H9 (cell line): ENCODE measurements at regions not wholly inside any gene's neighbourhood (a gene's known extent, or its start where the extent isn't known, plus 50 kb on each side); places are given as distances from the start of the nearest gene placed in this dataset.

Experiments
- DNase-seq: peaks from one replicate; pipeline ENCODE4 v3.0.0-alpha.2; 2017
- H2AFZ ChIP-seq: one replicate; pipeline ENCODE4 v1.6.1; 2013; ENCODE audit warnings: mild to moderate bottlenecking, low read length, control low read depth, moderate library complexity
- H2AK5ac ChIP-seq: 2 replicates; pipeline ENCODE4 v1.6.1; 2013; ENCODE audit warnings: low read length, control low read depth, mixed read lengths; ENCODE audit not compliant: insufficient read length
- H2BK120ac ChIP-seq: one replicate; pipeline ENCODE4 v1.6.1; 2013; ENCODE audit warnings: low read depth, mild to moderate bottlenecking, low read length, control low read depth, inconsistent platforms; ENCODE audit not compliant: poor library complexity, severe bottlenecking
- H2BK12ac ChIP-seq: 2 replicates; pipeline ENCODE4 v1.6.1; 2013; ENCODE audit warnings: low read length, control low read depth, mixed read lengths, low read depth; ENCODE audit not compliant: insufficient read length
- H2BK15ac ChIP-seq: 2 replicates; pipeline ENCODE4 v1.6.1; 2013; ENCODE audit warnings: low read depth, low read length, control low read depth
- H2BK20ac ChIP-seq: one replicate; pipeline ENCODE4 v1.6.1; 2013; ENCODE audit warnings: low read depth, mild to moderate bottlenecking, low read length, control low read depth, inconsistent platforms; ENCODE audit not compliant: poor library complexity, severe bottlenecking
- H2BK5ac ChIP-seq: 2 replicates; pipeline ENCODE4 v1.6.1; 2013; ENCODE audit warnings: low read length, control low read depth, mixed read lengths; ENCODE audit not compliant: insufficient read length
- H3K14ac ChIP-seq: 2 replicates; pipeline ENCODE4 v1.6.1; 2013; ENCODE audit warnings: low read length, control low read depth; ENCODE audit not compliant: insufficient read depth
- H3K18ac ChIP-seq: 2 replicates; pipeline ENCODE4 v1.6.1; 2013; ENCODE audit warnings: low read depth, mild to moderate bottlenecking, mixed read lengths, low read length, control low read depth; ENCODE audit not compliant: insufficient read length
- H3K23ac ChIP-seq: 2 replicates; pipeline ENCODE4 v1.6.1; 2013; ENCODE audit warnings: low read length, control low read depth, mixed read lengths, low read depth; ENCODE audit not compliant: insufficient read length
- H3K23me2 ChIP-seq: 2 replicates; pipeline ENCODE4 v1.6.1; 2013; ENCODE audit warnings: low read depth, mild to moderate bottlenecking, mixed read lengths, low read length, control low read depth; ENCODE audit not compliant: insufficient read length, poor library complexity, severe bottlenecking
- H3K27ac ChIP-seq: 2 replicates; pipeline ENCODE4 v1.5.1; 2013; ENCODE audit warnings: low read length, control low read depth, mixed read lengths, low read depth; ENCODE audit not compliant: insufficient read length
- H3K27me3 ChIP-seq: 2 replicates; pipeline ENCODE4 v1.6.1; 2013; ENCODE audit warnings: low read length, control low read depth, inconsistent platforms; ENCODE audit not compliant: insufficient read depth
- H3K4ac ChIP-seq: 2 replicates; pipeline ENCODE4 v1.6.1; 2013; ENCODE audit warnings: low read depth, mild to moderate bottlenecking, control low read depth, inconsistent platforms, low read length, moderate library complexity
- H3K4me1 ChIP-seq: 2 replicates; pipeline ENCODE4 v1.6.1; 2013; ENCODE audit warnings: low read length, control low read depth, inconsistent platforms; ENCODE audit not compliant: insufficient read depth
- H3K4me2 ChIP-seq: 2 replicates; pipeline ENCODE4 v1.6.1; 2013; ENCODE audit warnings: low read length, control low read depth, mixed read lengths; ENCODE audit not compliant: insufficient read length, insufficient read depth
- H3K56ac ChIP-seq: 2 replicates; pipeline ENCODE4 v1.6.1; 2013; ENCODE audit warnings: low read depth, mild to moderate bottlenecking, mixed read lengths, low read length, control low read depth; ENCODE audit not compliant: insufficient read length
- H3K79me1 ChIP-seq: 2 replicates; pipeline ENCODE4 v1.6.1; 2013; ENCODE audit warnings: low read depth, mild to moderate bottlenecking, moderate library complexity, low read length, control low read depth, inconsistent platforms; ENCODE audit not compliant: insufficient read depth, poor library complexity, severe bottlenecking
- H3K79me2 ChIP-seq: 2 replicates; pipeline ENCODE4 v1.6.1; 2013; ENCODE audit warnings: low read length, control low read depth, inconsistent platforms; ENCODE audit not compliant: insufficient read depth
- H3K9ac ChIP-seq: 2 replicates; pipeline ENCODE4 v1.6.1; 2013; ENCODE audit warnings: low read length, control low read depth, mixed read lengths; ENCODE audit not compliant: insufficient read length; ENCODE audit errors: extremely low read depth
- H3K9me3 ChIP-seq: one replicate; pipeline ENCODE4 v1.6.1; 2013; ENCODE audit warnings: low read depth, low read length, inconsistent platforms; ENCODE audit not compliant: control insufficient read depth
- H3T11ph ChIP-seq: one replicate; pipeline ENCODE4 v1.6.1; 2013; ENCODE audit warnings: mild to moderate bottlenecking, low read length, control low read depth, inconsistent platforms
- H4K20me1 ChIP-seq: one replicate; pipeline ENCODE4 v1.6.1; 2013; ENCODE audit not compliant: control insufficient read depth, insufficient read length, insufficient read depth
- H4K5ac ChIP-seq: 2 replicates; pipeline ENCODE4 v1.6.1; 2013; ENCODE audit warnings: low read depth, mild to moderate bottlenecking, mixed read lengths, low read length, control low read depth; ENCODE audit not compliant: insufficient read length
- H4K8ac ChIP-seq: replicated peaks from 2 replicates; pipeline ENCODE4 v1.6.1; 2013; ENCODE audit warnings: low read length, control low read depth, mixed read lengths, low read depth; ENCODE audit not compliant: insufficient read length
- H4K91ac ChIP-seq: 2 replicates; pipeline ENCODE4 v1.6.1; 2013; ENCODE audit warnings: low read depth, mild to moderate bottlenecking, moderate library complexity, mixed read lengths, low read length, control low read depth; ENCODE audit not compliant: insufficient read length
- H3K27ac Mint-ChIP-seq, 3 experiments: 2 replicates in 2 of 3; 3 replicates in 1 of 3; pipeline ENCODE4 v1.8.0; 2020 to 2021; ENCODE audit warnings: mixed read lengths in 3 of 3, mild to moderate bottlenecking in 1 of 3, moderate library complexity in 1 of 3
- H3K27me3 Mint-ChIP-seq: 2 replicates; pipeline ENCODE4 v1.8.0; 2021; ENCODE audit warnings: low read depth, mild to moderate bottlenecking, moderate library complexity, mixed read lengths
- H3K36me3 Mint-ChIP-seq, 3 experiments: 2 replicates in 2 of 3; 3 replicates in 1 of 3; pipeline ENCODE4 v1.8.0; 2020 to 2021; ENCODE audit warnings: low read depth in 3 of 3, mixed read lengths in 3 of 3; ENCODE audit not compliant: insufficient read depth in 1 of 3
- H3K4me1 Mint-ChIP-seq, 2 experiments: 2 replicates each; pipeline ENCODE4 v1.8.0; 2020; ENCODE audit warnings: mixed read lengths in 2 of 2
- H3K4me3 Mint-ChIP-seq, 2 experiments: 2 replicates in 1 of 2; 3 replicates in 1 of 2; pipeline ENCODE4 v1.8.0; 2020 to 2021; ENCODE audit warnings: mild to moderate bottlenecking in 2 of 2, mixed read lengths in 2 of 2, moderate library complexity in 1 of 2
- H3K9me3 Mint-ChIP-seq, 2 experiments: 2 replicates in 1 of 2; 3 replicates in 1 of 2; pipeline ENCODE4 v1.8.0; 2020; ENCODE audit warnings: mild to moderate bottlenecking in 2 of 2, mixed read lengths in 2 of 2, moderate library complexity in 1 of 2
- CTCF ChIP-seq: fragments of 200-600 bp; sonication (generic); conservative IDR thresholded peaks from 3 replicates; pipeline ENCODE4 v1.8.0; 2021; ENCODE audit warnings: antibody characterized with exemption, mild to moderate bottlenecking
- WGBS: extraction: QIAGEN DNeasy Blood & Tissue Kit; methylation state at CpG from one replicate; pipeline ENCODE4 v1.1.7; 2013; ENCODE audit warnings: missing lambda C conversion rate, low lambda C conversion rate, mixed read lengths; ENCODE audit not compliant: insufficient read length; ENCODE audit errors: extremely low coverage; 5-methylcytosine and 5-hydroxymethylcytosine counted together

- H3T11ph ChIP-seq = no peak overlapping the region
- no peak overlapping the region for H3K4ac ChIP-seq
- Mint-ChIP-seq H3K4me1 (peaks cover 3% of the 10 kb centered on the region in 2 experiments), H3K4me3 (no peak overlapping the region), H3K9me3 (no peaks in the 10 kb centered on the region; a peak in 1 of 5 replicates), H3K27me3 (no peaks in the 10 kb centered on the region), H3K27ac (no peak overlapping the region), H3K36me3 (no peaks in the 10 kb centered on the region)
- H3K4me1 ChIP-seq = no peaks in the 10 kb centered on the region; the same call in 1 of the 2 replicates
- no CpG with 5 or more reads among the region's 3 CpGs for WGBS
- no peak overlapping the region for H3K27ac ChIP-seq
- H3K23me2 ChIP-seq = no peaks in the 10 kb centered on the region
- no peak overlapping the region for H4K5ac ChIP-seq
- H3K9me3 ChIP-seq = no peaks in the 10 kb centered on the region
- no peak overlapping the region for H3K9ac ChIP-seq
- no peak overlapping the region for H2AFZ ChIP-seq
- no peak overlapping the region for H2AK5ac ChIP-seq
- H3K4me2 ChIP-seq = no peak overlapping the region
- no peak overlapping the region for H3K18ac ChIP-seq
- H4K91ac ChIP-seq = no peak overlapping the region
- H3K27me3 ChIP-seq = no peaks in the 10 kb centered on the region
- DNase-seq = no peak
- no peak overlapping the region for H3K14ac ChIP-seq
- TF ChIP-seq CTCF = no peak
- H3K79me1 ChIP-seq = no peaks in the 10 kb centered on the region
- no peak overlapping the region for H2BK12ac ChIP-seq
- H4K8ac ChIP-seq = no peak overlapping the region
- H2BK15ac ChIP-seq = no peak overlapping the region
- H4K20me1 ChIP-seq = no peaks in the 10 kb centered on the region
- H2BK5ac ChIP-seq = no peak overlapping the region
- H2BK20ac ChIP-seq = no peak overlapping the region
- H3K23ac ChIP-seq = no peak overlapping the region
- H3K79me2 ChIP-seq = no peaks in the 10 kb centered on the region
- H3K56ac ChIP-seq = no peak overlapping the region
- H2BK120ac ChIP-seq = no peak overlapping the region
These were observed 140.3 kb upstream of the TCF21 start for GRCh38 chr6:133748628-133749027.
